Gastrocnemius medialis (tissue), 4 donors: ENCODE measurements at regions not wholly inside any gene's neighbourhood (a gene's known extent, or its start where the extent isn't known, plus 50 kb on each side); places are given as distances from the start of the nearest gene placed in this dataset.

Experiments used
- POLR2A ChIP-seq, 2 donors: fragments of 450-650 bp; IDR thresholded peaks; one replicate each; pipeline ENCODE4 v1.6.1; 2017; ENCODE audit warnings: antibody characterized with exemption in 2 of 2, mild to moderate bottlenecking in 2 of 2, moderate library complexity in 2 of 2
- TF ChIP-seq, protein P1 (sequence below), 5 experiments: fragments of 450-650 bp in 3 of 5; fragments of 200-600 bp in 2 of 5; sonication (generic) in 2 of 5; IDR thresholded peaks in 4 of 5; conservative IDR thresholded peaks in 1 of 5; 1 replicate in 4 of 5; 2 replicates in 1 of 5; pipeline ENCODE4 v1.5.1; 2016 to 2019; ENCODE audit warnings: antibody characterized with exemption in 5 of 5, mild to moderate bottlenecking in 3 of 5, moderate library complexity in 3 of 5

DNA sequence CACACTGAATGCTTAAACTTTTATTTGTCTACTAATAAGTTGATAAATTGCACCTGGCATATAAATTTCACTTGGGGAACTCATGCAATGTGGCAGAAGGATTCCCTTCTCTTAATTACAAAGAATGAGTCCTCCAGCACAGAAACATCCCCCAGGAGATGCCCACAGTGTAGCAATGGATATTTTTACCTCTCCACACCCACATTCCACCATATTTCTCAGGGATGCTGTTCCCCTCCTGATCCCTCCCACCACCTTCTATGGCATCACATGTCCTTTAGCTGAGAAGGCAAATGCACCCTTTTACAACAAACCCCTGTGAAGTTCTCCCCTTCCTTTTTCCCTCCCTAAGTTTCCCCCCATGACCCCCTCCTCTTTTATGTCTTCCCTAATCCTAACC, 56.1 kb upstream of the UBASH3B start:
- TF ChIP-seq POLR2A (IDR thresholded peaks at IDR 0.05): no peak
- TF ChIP-seq, protein P1, sequence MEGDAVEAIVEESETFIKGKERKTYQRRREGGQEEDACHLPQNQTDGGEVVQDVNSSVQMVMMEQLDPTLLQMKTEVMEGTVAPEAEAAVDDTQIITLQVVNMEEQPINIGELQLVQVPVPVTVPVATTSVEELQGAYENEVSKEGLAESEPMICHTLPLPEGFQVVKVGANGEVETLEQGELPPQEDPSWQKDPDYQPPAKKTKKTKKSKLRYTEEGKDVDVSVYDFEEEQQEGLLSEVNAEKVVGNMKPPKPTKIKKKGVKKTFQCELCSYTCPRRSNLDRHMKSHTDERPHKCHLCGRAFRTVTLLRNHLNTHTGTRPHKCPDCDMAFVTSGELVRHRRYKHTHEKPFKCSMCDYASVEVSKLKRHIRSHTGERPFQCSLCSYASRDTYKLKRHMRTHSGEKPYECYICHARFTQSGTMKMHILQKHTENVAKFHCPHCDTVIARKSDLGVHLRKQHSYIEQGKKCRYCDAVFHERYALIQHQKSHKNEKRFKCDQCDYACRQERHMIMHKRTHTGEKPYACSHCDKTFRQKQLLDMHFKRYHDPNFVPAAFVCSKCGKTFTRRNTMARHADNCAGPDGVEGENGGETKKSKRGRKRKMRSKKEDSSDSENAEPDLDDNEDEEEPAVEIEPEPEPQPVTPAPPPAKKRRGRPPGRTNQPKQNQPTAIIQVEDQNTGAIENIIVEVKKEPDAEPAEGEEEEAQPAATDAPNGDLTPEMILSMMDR (IDR thresholded peaks at IDR 0.05 in 4 of 5, conservative IDR thresholded peaks at IDR 0.05 in 1 of 5): no peak
